Left ventricle myocardium superior (tissue), 1 donor: ENCODE measurements at regions not wholly inside any gene's neighbourhood (a gene's known extent, or its start where the extent isn't known, plus 50 kb on each side); places are given as distances from the start of the nearest gene placed in this dataset.

Experiments
- ATAC-seq: fragments of 200-7000 bp; cut with Tn5 transposase; one replicate; pipeline ENCODE4 v1.9.1; 2020; ENCODE audit warnings: mild to moderate bottlenecking, moderate library complexity
- DNase-seq: peaks from one replicate; pipeline ENCODE4 v3.0.0-alpha.2; 2020
- intact Hi-C: fragments of 100-400 bp; cut with micrococcal nuclease; formaldehyde crosslinking; loops from one replicate; pipeline ENCODE4 v1.11.0; 2022
- donor health status: DM: no; HTN: yes; CAD: no; lungs with severe emphysema.

DNA sequence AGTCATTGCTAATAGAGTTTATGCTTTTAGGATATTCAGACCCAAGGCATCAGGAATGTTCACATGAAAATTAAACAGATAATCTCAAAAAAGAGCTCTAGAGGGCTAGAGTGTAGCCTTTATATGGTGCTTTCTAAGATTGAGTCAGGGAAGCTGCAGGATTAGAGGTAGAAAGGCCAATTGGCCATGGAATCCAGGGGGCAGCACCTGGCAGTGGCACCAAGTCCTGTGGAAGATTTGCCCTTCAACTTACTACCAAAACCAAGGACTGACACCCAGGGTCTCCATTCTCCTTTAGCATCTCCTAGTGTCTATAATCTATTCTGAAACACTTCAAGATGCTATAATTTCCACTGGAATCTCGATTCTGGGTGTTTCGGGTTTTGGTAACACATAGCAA lies 112.4 kb downstream of the ACER2 start:
- intact Hi-C loops, result no loop called here
- no peak for ATAC-seq
- no peak for DNase-seq

DNA sequence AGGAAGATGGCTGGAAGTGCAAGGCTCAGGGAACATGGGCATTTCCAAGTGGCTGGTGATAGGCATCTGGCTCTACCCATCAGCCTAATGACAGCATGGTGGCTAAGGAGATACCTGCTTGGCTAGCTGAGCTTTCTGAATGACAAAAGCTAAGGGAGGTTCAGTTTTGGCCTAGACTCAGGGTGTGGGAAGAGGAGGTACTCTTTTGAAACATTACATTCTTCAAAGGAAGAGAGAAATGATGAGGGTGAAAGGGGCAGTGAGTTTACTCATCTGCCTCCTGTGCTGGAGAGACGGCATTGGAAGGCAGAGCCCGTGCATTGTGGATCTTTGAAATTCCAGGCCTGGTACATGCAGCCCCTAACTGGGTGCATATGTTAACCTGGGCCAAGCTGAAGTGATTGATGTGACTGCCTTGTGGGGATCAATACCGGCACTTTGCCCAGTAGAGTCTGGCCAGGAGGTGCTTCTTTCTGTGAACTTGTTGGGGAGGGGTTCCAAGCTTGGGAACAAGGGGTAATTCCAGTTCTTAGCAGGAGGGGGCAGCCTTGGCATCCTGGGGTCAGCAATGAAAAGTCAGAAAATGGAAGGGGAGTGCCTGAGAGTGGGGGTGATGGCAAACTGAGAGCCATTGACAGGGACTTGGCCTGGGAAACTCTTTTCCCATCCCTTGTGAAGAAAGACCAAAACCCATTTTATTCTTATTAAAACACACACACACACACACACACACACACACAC lies 108.6 kb downstream of the ACER2 start:
- no peak for DNase-seq
- no peak for ATAC-seq
- intact Hi-C loops, result no loop called here

DNA sequence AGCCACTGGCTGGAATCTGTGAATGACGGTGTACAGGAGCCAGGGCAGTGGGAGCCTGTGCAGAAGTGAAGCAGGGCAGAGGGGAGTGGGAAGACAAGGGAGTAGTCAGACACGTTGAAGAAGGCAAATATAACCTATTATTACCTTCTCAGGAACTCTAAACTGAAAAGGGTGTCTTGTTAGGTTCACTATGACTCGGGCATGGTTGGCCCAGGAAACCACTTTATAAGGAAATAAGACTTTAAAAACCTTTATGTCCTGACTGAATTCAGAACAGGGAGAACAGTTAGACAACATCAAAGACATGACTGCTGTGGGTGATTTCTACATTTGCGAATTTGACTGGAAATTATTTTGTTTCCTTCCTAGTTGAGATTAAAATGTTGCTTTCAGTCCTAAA lies 107.5 kb downstream of the ACER2 start:
- intact Hi-C loops, result no loop called here
- ATAC-seq (no peak), DNase-seq (no peak)

DNA sequence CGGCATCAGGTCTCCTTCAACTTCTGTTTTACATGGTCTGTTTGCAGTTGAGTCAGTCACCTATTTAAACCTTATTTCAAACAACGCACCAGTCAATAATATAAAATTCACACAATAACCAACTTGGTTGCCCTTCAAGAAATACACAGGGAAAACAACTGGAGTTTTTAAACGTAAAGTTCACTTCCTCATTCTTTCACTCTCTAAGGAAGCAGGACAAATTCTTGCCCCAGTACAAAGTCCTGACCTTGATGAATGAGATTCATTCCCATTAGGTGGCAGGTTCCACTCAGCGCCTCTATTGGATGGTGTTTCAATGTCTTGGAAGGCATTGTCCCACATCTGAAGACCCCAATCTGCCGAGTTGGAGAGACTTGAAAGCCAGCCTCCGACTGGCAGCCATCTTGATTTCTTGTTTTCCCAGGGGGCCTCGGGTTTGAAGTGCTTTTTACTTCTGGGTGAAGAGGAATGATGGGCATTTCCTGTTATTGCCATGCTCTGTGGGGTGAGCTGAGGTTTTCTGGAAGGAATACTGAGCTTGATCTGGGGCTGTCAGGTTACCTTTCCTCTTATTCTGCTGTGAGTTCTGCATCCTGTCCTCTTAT lies 105.0 kb downstream of the ACER2 start:
- intact Hi-C loops, result no loop called here
- no peak for ATAC-seq
- DNase-seq, result no peak

DNA sequence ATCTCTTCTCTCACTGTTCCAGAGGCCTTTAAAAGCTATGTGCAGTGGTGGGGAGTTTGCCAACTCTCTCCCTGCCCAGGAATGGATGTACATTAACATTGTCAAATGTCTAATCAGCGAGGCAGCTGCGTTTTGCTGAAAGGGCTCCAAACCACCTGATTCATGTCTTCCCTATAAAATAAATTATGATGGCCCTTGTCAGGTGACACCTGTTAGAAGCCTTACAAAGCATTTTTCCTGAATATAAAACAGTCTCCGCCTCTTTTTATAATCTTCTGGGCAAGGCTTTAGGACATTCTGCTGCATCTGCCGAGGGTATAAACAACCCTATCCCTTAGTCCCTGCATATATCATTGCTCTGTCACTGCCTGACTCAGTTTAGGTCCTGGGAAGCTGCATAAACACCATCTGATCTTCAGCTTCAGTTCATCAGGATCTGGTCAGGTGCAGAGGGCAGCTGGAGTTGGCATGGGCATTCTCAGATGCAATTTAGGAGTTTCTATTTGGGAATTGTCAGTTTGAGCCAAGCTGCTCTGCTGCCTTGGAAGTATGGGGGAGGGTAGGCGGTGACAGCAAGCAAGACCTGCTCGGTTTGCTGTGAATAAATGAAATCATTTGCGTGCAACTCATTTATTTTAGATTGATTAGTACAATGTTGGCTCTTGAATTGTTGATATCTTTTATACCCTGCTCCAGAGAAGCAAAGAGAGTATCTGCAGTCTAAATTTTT lies 103.5 kb downstream of the ACER2 start:
- DNase-seq (no peak), ATAC-seq (no peak)
- intact Hi-C loops, result no loop called here

DNA sequence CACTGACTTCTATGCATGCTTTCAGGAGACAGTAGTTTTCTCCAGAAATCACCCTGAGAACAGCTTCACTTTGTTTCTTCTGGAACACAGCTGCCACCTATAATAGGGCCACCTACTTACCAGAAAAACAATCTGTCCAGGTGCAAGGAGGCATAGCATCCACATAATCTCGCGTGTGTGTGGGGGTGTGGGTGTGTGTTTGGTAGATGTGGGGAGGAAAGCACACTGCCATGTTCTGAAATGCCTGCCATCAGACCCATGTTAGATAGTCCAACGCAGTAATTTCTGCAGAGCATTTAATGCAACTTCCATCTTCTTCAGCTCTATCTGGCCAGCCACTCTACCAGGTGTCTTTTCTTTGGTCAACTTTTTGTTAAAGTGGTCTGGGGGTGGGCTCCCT lies 102.9 kb downstream of the ACER2 start:
- intact Hi-C loops, result no loop called here
- DNase-seq (no peak), ATAC-seq (no peak)

DNA sequence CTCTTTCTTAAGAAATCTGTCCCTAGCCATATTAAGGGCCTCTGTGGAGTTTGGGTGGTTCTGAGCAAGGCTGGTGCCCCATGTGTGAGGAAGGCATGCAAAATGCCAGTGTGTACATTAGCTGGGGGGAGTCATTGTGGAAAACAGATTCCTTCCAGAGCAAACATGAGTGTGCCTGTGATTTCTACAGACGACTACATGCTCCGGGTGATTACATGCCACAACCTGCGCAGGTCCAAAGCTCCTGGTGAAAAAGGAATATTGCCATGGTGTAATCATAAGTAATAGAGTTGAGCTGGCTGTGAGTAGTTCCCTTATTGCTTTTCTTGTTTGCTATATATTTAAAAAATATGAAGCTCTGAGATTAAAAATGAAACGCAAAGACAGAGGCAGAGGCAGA lies 102.1 kb downstream of the ACER2 start:
- DNase-seq (no peak), ATAC-seq (no peak)
- intact Hi-C loops, result no loop called here
